ENCODE measurements at regions not wholly inside any gene's neighbourhood (a gene's known extent, or its start where the extent isn't known, plus 50 kb on each side); places are given as distances from the start of the nearest gene placed in this dataset.

GRCh38 chr3:105013657-105014056 is 353.1 kb upstream of the ALCAM start:
- no peak overlapping the region for H2BK5ac ChIP-seq (ENCODE audit: low read depth, low read length)
- no peak overlapping the region for H2BK120ac ChIP-seq (replicated peaks; ENCODE audit: low read depth, low read length)
- H2AFZ ChIP-seq (ENCODE audit: low read length), result 0 out of 2 replicates have a peak overlapping the region, but pooled peaks have one; percentile 63
- no peak overlapping the region for H2BK12ac ChIP-seq (ENCODE audit: low read depth, low read length)
- no peak overlapping the region for H3K23ac ChIP-seq (ENCODE audit: insufficient read length)
- peak overlapping the region in 1 of 4 experiments; percentile 24; a peak in 1 of 8 replicates for H3K4me3 ChIP-seq (ENCODE audit: extremely low read depth in 1 of 4, insufficient read depth in 2 of 4, low read depth in 3 of 4, low read length in 4 of 4)
- 0 out of 4 replicates have a peak, but pooled peaks cover 0 to 6% of the 10 kb centered on the region in 2 experiments for H3K9me3 ChIP-seq (ENCODE audit: insufficient read depth in 2 of 2, low read depth in 1 of 2, low read length in 1 of 2)
- no peaks in the 10 kb centered on the region for H4K20me1 ChIP-seq (replicated peaks in 1 of 2; ENCODE audit: control insufficient read depth in 1 of 2, insufficient read depth in 2 of 2, low read length in 2 of 2)
- no peak overlapping the region for H2BK15ac ChIP-seq (ENCODE audit: low read length)
- H3K9ac ChIP-seq (replicated peaks in 1 of 4; ENCODE audit: extremely low read depth in 1 of 4, low read depth in 3 of 4, low read length in 3 of 4), result no peak overlapping the region
- H4K91ac ChIP-seq (replicated peaks; ENCODE audit: insufficient read length, low read length), result no peak overlapping the region
- no peaks in the 10 kb centered on the region for H3K79me1 ChIP-seq (ENCODE audit: low read depth, low read length)
- H3K4me2 ChIP-seq (ENCODE audit: insufficient read depth in 1 of 2, low read depth in 2 of 2, low read length in 2 of 2), result peak overlapping the region in 1 of 2 experiments; percentile 38; a peak in 1 of 4 replicates
- ChIA-PET CTCF (ENCODE audit: partially characterized antibody) (interaction anchor here (1.4 kb wide), 1 partner anchor 503 kb away, joined by 3 read pairs; no protein-coding TSS in a partner anchor), POLR2A (ENCODE audit: partially characterized antibody) (no interaction called here)
- no peaks in the 10 kb centered on the region for H3K79me2 ChIP-seq (ENCODE audit: control insufficient read depth in 1 of 2, insufficient read depth in 2 of 2, low read length in 2 of 2)
- no peak overlapping the region for H3K4ac ChIP-seq (replicated peaks; ENCODE audit: insufficient read length, low read depth, low read length)
- H3K18ac ChIP-seq (ENCODE audit: extremely low read depth, low read length), result no peak overlapping the region
- no peak overlapping the region for H4K8ac ChIP-seq (ENCODE audit: extremely low read depth, insufficient read depth, low read length)
- 12% methylated on average over 2 of the region's 2 CpGs; no CpG with 5 or more reads in 1 of the 2 experiments for WGBS, 2 experiments (ENCODE audit: extremely low coverage in 1 of 2, insufficient coverage in 1 of 2, insufficient read length in 1 of 2, insufficient replicate concordance in 2 of 2, low coverage in 1 of 2, low lambda C conversion rate in 2 of 2, missing lambda C conversion rate in 1 of 2)
- FAIRE-seq (no peak), DNase-seq (ENCODE audit: low read depth in 1 of 2, low spot score in 2 of 2) (no peak)
- H2AK5ac ChIP-seq (ENCODE audit: low read depth, low read length), result no peak overlapping the region
- TF ChIP-seq BRCA1 (IDR thresholded peaks at IDR 0.05; ENCODE audit: low read depth, low read length) (no peak), SP2 (IDR thresholded peaks at IDR 0.05; ENCODE audit: low read length) (no peak), BACH1 (IDR thresholded peaks at IDR 0.05; ENCODE audit: low read length) (no peak), CEBPB (IDR thresholded peaks at IDR 0.05; ENCODE audit: low read depth, low read length) (no peak), TCF12 (IDR thresholded peaks at IDR 0.05; ENCODE audit: low read depth, low read length) (peak; percentile 47; the same call in 1 of the 2 replicates), CTBP2 (IDR thresholded peaks at IDR 0.05; ENCODE audit: borderline replicate concordance, insufficient read depth, insufficient read length, low read length) (no peak), NRF1 (IDR thresholded peaks at IDR 0.05; ENCODE audit: low read depth, low read length) (no peak)
- no peaks in the 10 kb centered on the region for H3K23me2 ChIP-seq (ENCODE audit: low read depth, low read length)
- 0 out of 2 replicates have a peak overlapping the region, but pooled peaks have one; percentile 42 for H3K27ac ChIP-seq (ENCODE audit: low read depth, low read length)
- peaks cover 0 to 9% (median 2%) of the 10 kb centered on the region in 4 experiments; a peak in 3 of 7 replicates for H3K4me1 ChIP-seq (replicated peaks in 1 of 4; ENCODE audit: control insufficient read depth in 3 of 4, insufficient read depth in 4 of 4, low read length in 3 of 4)
- no peak overlapping the region for H2BK20ac ChIP-seq (ENCODE audit: low read length)
- no peaks in the 10 kb centered on the region for H3K27me3 ChIP-seq (replicated peaks in 1 of 4; ENCODE audit: control insufficient read depth in 3 of 4, extremely low read depth in 1 of 4, insufficient read depth in 3 of 4, low read length in 3 of 4)
- no peaks in the 10 kb centered on the region for H3K36me3 ChIP-seq (ENCODE audit: control insufficient read depth in 2 of 4, insufficient read depth in 4 of 4, low read length in 3 of 4)
- H4K5ac ChIP-seq (ENCODE audit: insufficient read length, low read depth, low read length), result no peak overlapping the region
- no peak overlapping the region for H3K14ac ChIP-seq (ENCODE audit: insufficient read length)
- no peak overlapping the region for H3K56ac ChIP-seq (replicated peaks; ENCODE audit: insufficient read length, low read depth, low read length)
